Nephron (organoid): ENCODE measurements at regions not wholly inside any gene's neighbourhood (a gene's known extent, or its start where the extent isn't known, plus 50 kb on each side); places are given as distances from the start of the nearest gene placed in this dataset.

Source experiments
- H3K27ac Mint-ChIP-seq, 3 experiments: 2 replicates each; pipeline ENCODE4 v1.8.0; 2020; ENCODE audit warnings: mixed read lengths in 3 of 3, mild to moderate bottlenecking in 2 of 3, moderate library complexity in 1 of 3
- H3K27me3 Mint-ChIP-seq: 2 replicates; pipeline ENCODE4 v1.8.0; 2021; ENCODE audit warnings: low read depth, mild to moderate bottlenecking, moderate library complexity, mixed read lengths
- H3K36me3 Mint-ChIP-seq: 2 replicates; pipeline ENCODE4 v1.8.0; 2020; ENCODE audit warnings: low read depth, mixed read lengths
- H3K4me1 Mint-ChIP-seq: 2 replicates; pipeline ENCODE4 v1.8.0; 2020; ENCODE audit warnings: mixed read lengths
- H3K4me3 Mint-ChIP-seq, 3 experiments: 2 replicates each; pipeline ENCODE4 v1.8.0; 2020; ENCODE audit warnings: mild to moderate bottlenecking in 3 of 3, mixed read lengths in 3 of 3, moderate library complexity in 2 of 3
- H3K9me3 Mint-ChIP-seq: 2 replicates; pipeline ENCODE4 v1.8.0; 2020; ENCODE audit warnings: mixed read lengths
- TF ChIP-seq, protein P1 (sequence below), 3 experiments: fragments of 200-600 bp; sonication (generic); IDR thresholded peaks; one replicate each; pipeline ENCODE4 v1.5.0; 2021; ENCODE audit warnings: antibody characterized with exemption in 3 of 3; ENCODE audit not compliant: unreplicated experiment in 3 of 3

- H3K27ac Mint-ChIP-seq: no peak overlapping the region
- H3K4me1 Mint-ChIP-seq: peaks cover 13% of the 10 kb centered on the region
- no peaks in the 10 kb centered on the region for H3K36me3 Mint-ChIP-seq
- no peak overlapping the region for H3K4me3 Mint-ChIP-seq
- H3K9me3 Mint-ChIP-seq: no peaks in the 10 kb centered on the region
- TF ChIP-seq, protein P1, sequence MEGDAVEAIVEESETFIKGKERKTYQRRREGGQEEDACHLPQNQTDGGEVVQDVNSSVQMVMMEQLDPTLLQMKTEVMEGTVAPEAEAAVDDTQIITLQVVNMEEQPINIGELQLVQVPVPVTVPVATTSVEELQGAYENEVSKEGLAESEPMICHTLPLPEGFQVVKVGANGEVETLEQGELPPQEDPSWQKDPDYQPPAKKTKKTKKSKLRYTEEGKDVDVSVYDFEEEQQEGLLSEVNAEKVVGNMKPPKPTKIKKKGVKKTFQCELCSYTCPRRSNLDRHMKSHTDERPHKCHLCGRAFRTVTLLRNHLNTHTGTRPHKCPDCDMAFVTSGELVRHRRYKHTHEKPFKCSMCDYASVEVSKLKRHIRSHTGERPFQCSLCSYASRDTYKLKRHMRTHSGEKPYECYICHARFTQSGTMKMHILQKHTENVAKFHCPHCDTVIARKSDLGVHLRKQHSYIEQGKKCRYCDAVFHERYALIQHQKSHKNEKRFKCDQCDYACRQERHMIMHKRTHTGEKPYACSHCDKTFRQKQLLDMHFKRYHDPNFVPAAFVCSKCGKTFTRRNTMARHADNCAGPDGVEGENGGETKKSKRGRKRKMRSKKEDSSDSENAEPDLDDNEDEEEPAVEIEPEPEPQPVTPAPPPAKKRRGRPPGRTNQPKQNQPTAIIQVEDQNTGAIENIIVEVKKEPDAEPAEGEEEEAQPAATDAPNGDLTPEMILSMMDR (IDR thresholded peaks at IDR 0.05; ENCODE audit: unreplicated experiment in 3 of 3): no peak
- H3K27me3 Mint-ChIP-seq: no peaks in the 10 kb centered on the region
Observed at GRCh38 chr11:127452533-127452932, 452.0 kb upstream of the KIRREL3 start.

DNA sequence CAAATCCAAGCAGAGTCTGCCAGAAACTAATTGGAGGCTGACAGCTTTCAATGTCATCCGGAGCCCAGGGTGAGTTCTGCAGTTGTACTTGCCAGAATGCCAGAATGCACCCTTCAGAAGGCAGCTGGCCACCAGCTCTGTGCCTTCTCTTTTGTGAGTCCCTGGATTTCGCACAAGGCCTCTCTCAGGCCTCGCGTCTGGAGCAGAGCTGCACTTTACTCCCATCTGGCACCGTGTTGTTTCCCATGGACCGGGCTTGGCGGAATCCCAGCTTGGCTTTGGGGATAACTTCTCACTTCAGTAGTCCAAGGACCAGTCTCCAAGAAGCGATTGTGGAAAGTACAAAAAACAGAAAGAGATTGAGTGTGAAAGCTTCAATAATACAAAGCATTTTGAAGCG, 451.3 kb upstream of the KIRREL3 start:
- H3K9me3 Mint-ChIP-seq: no peaks in the 10 kb centered on the region
- H3K4me1 Mint-ChIP-seq: peaks cover 14% of the 10 kb centered on the region
- TF ChIP-seq, protein P1 (IDR thresholded peaks at IDR 0.05; ENCODE audit: unreplicated experiment in 3 of 3): no peak
- no peak overlapping the region for H3K4me3 Mint-ChIP-seq
- H3K27ac Mint-ChIP-seq: no peak overlapping the region
- no peaks in the 10 kb centered on the region for H3K27me3 Mint-ChIP-seq
- no peaks in the 10 kb centered on the region for H3K36me3 Mint-ChIP-seq

DNA sequence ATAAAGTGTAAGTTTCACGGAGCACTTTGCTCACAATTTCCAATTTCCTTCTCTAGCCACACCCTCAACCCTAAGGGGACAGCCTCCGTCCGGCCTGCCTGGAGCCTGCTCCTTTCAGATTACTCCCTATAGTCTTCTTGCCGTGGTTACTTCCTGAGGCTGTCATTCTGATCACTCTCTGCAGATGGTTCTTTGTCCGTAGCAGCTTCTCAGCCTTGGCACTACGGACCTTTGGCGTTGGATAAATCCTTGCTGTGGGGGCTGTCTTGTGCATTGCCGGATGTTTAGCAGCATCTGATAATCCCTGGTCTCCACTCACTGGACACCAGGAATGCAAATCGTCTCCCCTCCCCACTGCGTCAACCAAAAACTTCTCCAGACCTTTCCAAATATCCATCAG, 447.5 kb upstream of the KIRREL3 start:
- H3K9me3 Mint-ChIP-seq: no peaks in the 10 kb centered on the region
- H3K4me3 Mint-ChIP-seq: no peak overlapping the region
- peaks cover 46% of the 10 kb centered on the region for H3K4me1 Mint-ChIP-seq
- H3K27me3 Mint-ChIP-seq: no peaks in the 10 kb centered on the region
- TF ChIP-seq, protein P1 (IDR thresholded peaks at IDR 0.05; ENCODE audit: unreplicated experiment in 3 of 3): no peak
- no peak overlapping the region for H3K27ac Mint-ChIP-seq
- no peaks in the 10 kb centered on the region for H3K36me3 Mint-ChIP-seq

DNA sequence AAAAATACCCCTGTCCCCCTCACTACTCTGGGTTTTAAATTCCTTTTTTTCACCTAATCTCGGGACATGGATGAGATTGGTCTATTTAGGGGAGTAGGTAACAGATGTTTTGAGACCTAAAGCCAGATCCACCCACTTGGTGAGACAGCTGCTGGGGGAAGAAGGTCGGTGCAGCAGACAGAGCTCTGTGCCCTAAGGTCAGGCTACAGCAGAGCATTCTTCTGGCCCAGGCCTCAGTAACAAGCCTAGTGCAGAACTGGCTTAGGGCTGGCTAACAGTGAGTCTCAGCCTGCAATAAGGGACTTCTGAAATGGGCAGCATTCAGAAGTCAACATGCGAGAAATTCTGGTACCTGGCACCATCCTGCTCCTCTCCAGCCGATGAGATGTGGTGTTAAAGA, 444.9 kb upstream of the KIRREL3 start:
- Mint-ChIP-seq H3K4me1 (peaks cover 33% of the 10 kb centered on the region), H3K36me3 (no peaks in the 10 kb centered on the region), H3K9me3 (no peaks in the 10 kb centered on the region), H3K27me3 (no peaks in the 10 kb centered on the region), H3K27ac (no peak overlapping the region), H3K4me3 (no peak overlapping the region)
- TF ChIP-seq, protein P1 (IDR thresholded peaks at IDR 0.05; ENCODE audit: unreplicated experiment in 3 of 3): no peak

DNA sequence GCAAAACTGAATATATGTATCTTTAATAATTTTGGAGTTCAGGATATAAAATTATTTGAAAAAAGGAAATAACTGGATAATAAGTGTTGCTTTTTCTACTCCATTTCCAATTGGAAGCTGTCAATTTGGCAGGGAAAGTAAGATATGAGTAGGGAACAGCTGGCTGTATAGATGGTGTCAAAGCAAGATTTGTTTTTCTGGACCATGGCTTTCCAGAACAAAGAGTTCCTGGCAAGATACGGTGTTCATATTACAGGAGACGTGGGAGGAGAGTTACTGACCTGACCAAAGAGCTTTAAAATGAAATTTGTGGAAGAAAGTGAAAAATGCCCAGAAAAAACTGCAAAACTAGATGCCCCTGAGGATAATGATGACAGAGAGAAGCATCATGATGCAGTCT, 442.7 kb upstream of the KIRREL3 start:
- no peaks in the 10 kb centered on the region for H3K9me3 Mint-ChIP-seq
- H3K4me1 Mint-ChIP-seq: peaks cover 33% of the 10 kb centered on the region
- TF ChIP-seq, protein P1 (IDR thresholded peaks at IDR 0.05; ENCODE audit: unreplicated experiment in 3 of 3): no peak
- no peaks in the 10 kb centered on the region for H3K36me3 Mint-ChIP-seq
- no peaks in the 10 kb centered on the region for H3K27me3 Mint-ChIP-seq
- H3K4me3 Mint-ChIP-seq: no peak overlapping the region
- H3K27ac Mint-ChIP-seq: no peak overlapping the region

GRCh38 chr11:127440616-127441015, 440.0 kb upstream of the KIRREL3 start:
- TF ChIP-seq, protein P1 (IDR thresholded peaks at IDR 0.05; ENCODE audit: unreplicated experiment in 3 of 3): no peak
- Mint-ChIP-seq H3K4me3 (no peak overlapping the region), H3K36me3 (no peaks in the 10 kb centered on the region)

More at GRCh38 chr11:127440616-127441015, 440.0 kb upstream of the KIRREL3 start:
- H3K27ac Mint-ChIP-seq: no peak overlapping the region
- H3K4me1 Mint-ChIP-seq: peaks cover 22% of the 10 kb centered on the region
- H3K27me3 Mint-ChIP-seq: peaks cover 3% of the 10 kb centered on the region
- H3K9me3 Mint-ChIP-seq: no peaks in the 10 kb centered on the region
